HL-60 (cell line): ENCODE measurements at regions not wholly inside any gene's neighbourhood (a gene's known extent, or its start where the extent isn't known, plus 50 kb on each side); places are given as distances from the start of the nearest gene placed in this dataset.

Experiments
- DNase-seq, 2 experiments: peaks; one replicate each; pipeline ENCODE4 v3.0.0-alpha.2; 2010 to 2020; ENCODE audit warnings: low read depth in 1 of 2, low spot score in 1 of 2
- H3K27ac ChIP-seq: fragments of 250-450 bp; sonication (Bioruptor Pico); replicated peaks from 2 replicates; pipeline ENCODE4 v1.5.1; 2020; ENCODE audit warnings: mild to moderate bottlenecking, moderate library complexity
- H3K27me3 ChIP-seq: fragments of 250-450 bp; sonication (Bioruptor Pico); 2 replicates; pipeline ENCODE4 v1.5.1; 2021; ENCODE audit warnings: mild to moderate bottlenecking, moderate library complexity; ENCODE audit not compliant: insufficient read depth, poor library complexity, severe bottlenecking
- H3K4me3 ChIP-seq: replicated peaks from 2 replicates; pipeline ENCODE4 v1.5.1; 2011; ENCODE audit warnings: mild to moderate bottlenecking, control low read depth, low read length; ENCODE audit not compliant: insufficient read depth
- GABPA ChIP-seq: IDR thresholded peaks from 2 replicates; pipeline ENCODE4 v1.6.1; 2012; ENCODE audit warnings: low read depth
- POLR2AphosphoS5 ChIP-seq: IDR thresholded peaks from 2 replicates; pipeline ENCODE4 v1.6.1; 2012; ENCODE audit warnings: low read depth
- SPI1 ChIP-seq: IDR thresholded peaks from 2 replicates; pipeline ENCODE4 v1.6.1; 2012; ENCODE audit warnings: low read depth, mild to moderate bottlenecking, borderline replicate concordance
- TF ChIP-seq, protein P1 (sequence below): IDR thresholded peaks from 2 replicates; pipeline ENCODE4 v1.6.1; 2012; ENCODE audit warnings: low read depth; ENCODE audit not compliant: insufficient replicate concordance
- TF ChIP-seq, protein P2 (sequence below): IDR thresholded peaks from one replicate; pipeline ENCODE4 v1.5.1; 2011; ENCODE audit warnings: low read length, control low read depth, inconsistent platforms; ENCODE audit not compliant: insufficient read depth

DNA sequence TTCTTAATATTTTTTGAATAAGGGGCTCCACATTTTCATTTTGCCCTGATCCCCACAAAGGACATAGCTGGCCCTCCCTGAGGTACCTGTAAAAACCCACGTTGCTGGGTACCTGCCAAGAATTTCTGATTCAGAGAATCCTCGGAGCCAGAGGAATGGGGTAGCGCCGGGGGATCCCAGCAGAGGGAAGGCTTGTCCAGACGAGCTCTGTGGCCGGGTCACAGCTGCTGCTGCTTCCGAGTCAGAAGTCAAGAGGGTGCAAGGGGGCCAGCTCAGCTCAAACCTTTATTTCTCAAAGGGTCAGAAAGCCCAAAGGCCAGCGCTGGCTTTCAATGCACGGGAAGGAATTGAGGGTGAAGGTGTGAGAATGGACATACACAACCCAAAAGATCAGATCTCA, 68.9 kb upstream of the SDK2 start:
- no peak for DNase-seq
- H3K27me3 ChIP-seq = no peaks in the 10 kb centered on the region
- TF ChIP-seq POLR2AphosphoS5 (no peak), SPI1 (no peak), GABPA (no peak)
- TF ChIP-seq, protein P1, sequence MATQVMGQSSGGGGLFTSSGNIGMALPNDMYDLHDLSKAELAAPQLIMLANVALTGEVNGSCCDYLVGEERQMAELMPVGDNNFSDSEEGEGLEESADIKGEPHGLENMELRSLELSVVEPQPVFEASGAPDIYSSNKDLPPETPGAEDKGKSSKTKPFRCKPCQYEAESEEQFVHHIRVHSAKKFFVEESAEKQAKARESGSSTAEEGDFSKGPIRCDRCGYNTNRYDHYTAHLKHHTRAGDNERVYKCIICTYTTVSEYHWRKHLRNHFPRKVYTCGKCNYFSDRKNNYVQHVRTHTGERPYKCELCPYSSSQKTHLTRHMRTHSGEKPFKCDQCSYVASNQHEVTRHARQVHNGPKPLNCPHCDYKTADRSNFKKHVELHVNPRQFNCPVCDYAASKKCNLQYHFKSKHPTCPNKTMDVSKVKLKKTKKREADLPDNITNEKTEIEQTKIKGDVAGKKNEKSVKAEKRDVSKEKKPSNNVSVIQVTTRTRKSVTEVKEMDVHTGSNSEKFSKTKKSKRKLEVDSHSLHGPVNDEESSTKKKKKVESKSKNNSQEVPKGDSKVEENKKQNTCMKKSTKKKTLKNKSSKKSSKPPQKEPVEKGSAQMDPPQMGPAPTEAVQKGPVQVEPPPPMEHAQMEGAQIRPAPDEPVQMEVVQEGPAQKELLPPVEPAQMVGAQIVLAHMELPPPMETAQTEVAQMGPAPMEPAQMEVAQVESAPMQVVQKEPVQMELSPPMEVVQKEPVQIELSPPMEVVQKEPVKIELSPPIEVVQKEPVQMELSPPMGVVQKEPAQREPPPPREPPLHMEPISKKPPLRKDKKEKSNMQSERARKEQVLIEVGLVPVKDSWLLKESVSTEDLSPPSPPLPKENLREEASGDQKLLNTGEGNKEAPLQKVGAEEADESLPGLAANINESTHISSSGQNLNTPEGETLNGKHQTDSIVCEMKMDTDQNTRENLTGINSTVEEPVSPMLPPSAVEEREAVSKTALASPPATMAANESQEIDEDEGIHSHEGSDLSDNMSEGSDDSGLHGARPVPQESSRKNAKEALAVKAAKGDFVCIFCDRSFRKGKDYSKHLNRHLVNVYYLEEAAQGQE = no peak
- TF ChIP-seq, protein P2, sequence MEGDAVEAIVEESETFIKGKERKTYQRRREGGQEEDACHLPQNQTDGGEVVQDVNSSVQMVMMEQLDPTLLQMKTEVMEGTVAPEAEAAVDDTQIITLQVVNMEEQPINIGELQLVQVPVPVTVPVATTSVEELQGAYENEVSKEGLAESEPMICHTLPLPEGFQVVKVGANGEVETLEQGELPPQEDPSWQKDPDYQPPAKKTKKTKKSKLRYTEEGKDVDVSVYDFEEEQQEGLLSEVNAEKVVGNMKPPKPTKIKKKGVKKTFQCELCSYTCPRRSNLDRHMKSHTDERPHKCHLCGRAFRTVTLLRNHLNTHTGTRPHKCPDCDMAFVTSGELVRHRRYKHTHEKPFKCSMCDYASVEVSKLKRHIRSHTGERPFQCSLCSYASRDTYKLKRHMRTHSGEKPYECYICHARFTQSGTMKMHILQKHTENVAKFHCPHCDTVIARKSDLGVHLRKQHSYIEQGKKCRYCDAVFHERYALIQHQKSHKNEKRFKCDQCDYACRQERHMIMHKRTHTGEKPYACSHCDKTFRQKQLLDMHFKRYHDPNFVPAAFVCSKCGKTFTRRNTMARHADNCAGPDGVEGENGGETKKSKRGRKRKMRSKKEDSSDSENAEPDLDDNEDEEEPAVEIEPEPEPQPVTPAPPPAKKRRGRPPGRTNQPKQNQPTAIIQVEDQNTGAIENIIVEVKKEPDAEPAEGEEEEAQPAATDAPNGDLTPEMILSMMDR = no peak
- no peak overlapping the region for H3K27ac ChIP-seq
- H3K4me3 ChIP-seq = no peak overlapping the region

DNA sequence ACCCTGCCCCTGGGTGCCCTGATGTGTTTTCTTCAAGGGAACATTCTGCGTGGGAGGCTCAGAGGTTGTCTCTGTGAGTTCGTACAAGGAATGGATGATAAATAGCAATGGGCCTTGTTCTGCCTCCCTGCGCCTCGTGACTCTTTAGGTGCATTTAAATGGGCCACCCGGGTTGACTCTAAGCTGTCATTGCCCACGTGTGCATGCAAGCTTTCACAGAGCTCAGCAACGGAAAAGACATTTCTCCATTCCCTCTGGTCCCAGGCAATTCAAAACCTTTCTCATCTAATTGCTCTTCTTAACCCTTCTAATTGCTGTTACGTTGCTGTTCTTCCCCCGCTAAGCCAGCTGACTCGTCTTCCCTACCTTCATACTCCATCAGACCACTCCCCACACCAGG, 71.5 kb upstream of the SDK2 start:
- Histone ChIP-seq H3K27me3 (no peaks in the 10 kb centered on the region), H3K27ac (no peak overlapping the region), H3K4me3 (no peak overlapping the region)
- no peak for TF ChIP-seq SPI1
- no peak for TF ChIP-seq GABPA
- TF ChIP-seq, protein P1 = no peak
- TF ChIP-seq, protein P2 = no peak
- TF ChIP-seq POLR2AphosphoS5 = no peak
- no peak for DNase-seq

DNA sequence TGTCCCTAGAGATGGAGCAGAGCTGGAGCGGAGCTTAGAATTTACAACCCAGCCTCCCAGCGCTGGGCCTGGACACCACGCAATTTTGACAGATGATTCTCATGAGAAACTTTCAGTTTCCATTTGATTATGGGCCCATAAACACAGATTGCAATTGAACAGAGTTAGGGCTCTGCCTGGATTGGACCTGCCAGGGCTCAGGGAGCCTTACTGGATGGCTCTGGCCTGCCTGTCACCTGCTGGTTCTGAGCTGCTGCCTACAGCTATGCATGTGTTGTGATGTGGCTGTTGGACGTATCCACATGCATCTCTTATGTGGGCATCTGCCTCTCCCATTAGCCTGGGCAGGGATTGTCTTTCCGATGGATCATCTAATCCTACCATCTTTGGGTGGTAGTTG, 73.4 kb upstream of the SDK2 start:
- DNase-seq = no peak
- TF ChIP-seq, protein P2 = no peak
- TF ChIP-seq POLR2AphosphoS5 = no peak
- TF ChIP-seq GABPA = no peak
- TF ChIP-seq, protein P1 = no peak
- no peak for TF ChIP-seq SPI1
- H3K27me3 ChIP-seq = peaks cover 4% of the 10 kb centered on the region
- no peak overlapping the region for H3K4me3 ChIP-seq
- H3K27ac ChIP-seq = no peak overlapping the region
